ENCODE measurements at regions not wholly inside any gene's neighbourhood (a gene's known extent, or its start where the extent isn't known, plus 50 kb on each side); places are given as distances from the start of the nearest gene placed in this dataset.
"Not testable (repeated sequence)": the region's sequence is repeated elsewhere in the genome, so short reads cannot be mapped to it uniquely, and the experiment has no call there.

- peak overlapping the region; percentile 78 to 90 for H3K27ac Mint-ChIP-seq
- Histone ChIP-seq H3K4me3 (ENCODE audit: control insufficient read depth in 1 of 2, extremely low read depth in 1 of 2, low read length in 1 of 2) (peak overlapping the region; percentile 38 to 54), H3K4me1 (ENCODE audit: control insufficient read depth in 1 of 2, extremely low read depth in 1 of 2, insufficient read depth in 2 of 2, low read length in 2 of 2) (peaks cover 0 to 14% of the 10 kb centered on the region in 2 experiments), H3K36me3 (ENCODE audit: control insufficient read depth in 2 of 2, extremely low read depth in 1 of 2, insufficient read depth in 1 of 2, low read length in 1 of 2) (no peaks in the 10 kb centered on the region), H3K27ac (ENCODE audit: low read length) (peak overlapping the region; percentile 66), H3K27me3 (replicated peaks in 1 of 2; ENCODE audit: control insufficient read depth in 2 of 2, extremely low read depth in 1 of 2, insufficient read depth in 2 of 2, low read length in 1 of 2) (peaks cover 0 to 7% of the 10 kb centered on the region in 2 experiments), H3K9me3 (no peaks in the 10 kb centered on the region)
- ChIA-PET POLR2A (no interaction called here), CTCF (interaction anchor here in 1 of 2 donors (0.6 to 2.1 kb wide), 12 partner anchors 10 to 1293 kb away, joined by 3 to 11 read pairs (median 4); no protein-coding TSS in a partner anchor)
- H3K27me3 Mint-ChIP-seq: no peaks in the 10 kb centered on the region
- peaks cover 10 to 19% (median 11%) of the 10 kb centered on the region in 3 donors for H3K4me1 Mint-ChIP-seq
- H3K9me3 Mint-ChIP-seq: no peaks in the 10 kb centered on the region
- ATAC-seq (replicated peaks in 1 of 4) (no peak), DNase-seq (peak in 1 of 35 experiments; percentile 8)
- no peaks in the 10 kb centered on the region for H3K36me3 Mint-ChIP-seq
- WGBS (ENCODE audit: insufficient coverage): 50% methylated on average over 2 of the region's 4 CpGs
- peak overlapping the region; percentile 75 to 76 (median 75) for H3K4me3 Mint-ChIP-seq
Observed at GRCh38 chr2:44087714-44088092, 81.0 kb upstream of the PPM1B start.

- POLR2A ChIA-PET; H3K9me3 ChIP-seq; H3K36me3 ChIP-seq (ENCODE audit: control insufficient read depth in 2 of 2, extremely low read depth in 1 of 2, insufficient read depth in 1 of 2, low read length in 1 of 2); H3K9me3 Mint-ChIP-seq; H3K4me3 Mint-ChIP-seq; H3K4me1 ChIP-seq (ENCODE audit: control insufficient read depth in 1 of 2, extremely low read depth in 1 of 2, insufficient read depth in 2 of 2, low read length in 2 of 2); H3K27me3 Mint-ChIP-seq; H3K27ac ChIP-seq (ENCODE audit: low read length); H3K36me3 Mint-ChIP-seq; DNase-seq; ATAC-seq (replicated peaks in 1 of 4); H3K27ac Mint-ChIP-seq; H3K4me3 ChIP-seq (ENCODE audit: control insufficient read depth in 1 of 2, extremely low read depth in 1 of 2, low read length in 1 of 2); H3K27me3 ChIP-seq (replicated peaks in 1 of 2; ENCODE audit: control insufficient read depth in 2 of 2, extremely low read depth in 1 of 2, insufficient read depth in 2 of 2, low read length in 1 of 2): not testable (repeated sequence)
- 100% methylated on average over 2 of the region's 5 CpGs for WGBS (ENCODE audit: insufficient coverage)
- peaks cover 5 to 14% (median 7%) of the 10 kb centered on the region in 3 donors for H3K4me1 Mint-ChIP-seq
- CTCF ChIA-PET: interaction anchor here in 1 of 2 donors (1.0 kb wide), 1 partner anchor 20 kb away, joined by 3 read pairs; no protein-coding TSS in a partner anchor
Observed at GRCh38 chr2:44092519-44092918, 76.2 kb upstream of the PPM1B start.

- CTCF ChIA-PET: interaction anchor here in 1 of 2 donors (0.6 kb wide), 1 partner anchor 18 kb away, joined by 3 read pairs; no protein-coding TSS in a partner anchor
- Mint-ChIP-seq H3K9me3 (peaks cover 0 to 3% (median 0%) of the 10 kb centered on the region in 3 donors), H3K4me3 (no peak overlapping the region), H3K4me1 (peaks cover 4 to 15% (median 7%) of the 10 kb centered on the region in 3 donors), H3K27me3 (peaks cover 0 to under 1% of the 10 kb centered on the region in 2 donors), H3K36me3 (no peaks in the 10 kb centered on the region), H3K27ac (no peak overlapping the region)
- no peaks in the 10 kb centered on the region for H3K36me3 ChIP-seq (ENCODE audit: control insufficient read depth in 2 of 2, extremely low read depth in 1 of 2, insufficient read depth in 1 of 2, low read length in 1 of 2)
- no peaks in the 10 kb centered on the region for H3K9me3 ChIP-seq
- POLR2A ChIA-PET: no interaction called here
- no peak overlapping the region for H3K4me3 ChIP-seq (ENCODE audit: control insufficient read depth in 1 of 2, extremely low read depth in 1 of 2, low read length in 1 of 2)
- peaks cover 0 to 3% of the 10 kb centered on the region in 2 experiments for H3K4me1 ChIP-seq (ENCODE audit: control insufficient read depth in 1 of 2, extremely low read depth in 1 of 2, insufficient read depth in 2 of 2, low read length in 2 of 2)
- 100% methylated on average over 1 of the region's 3 CpGs for WGBS (ENCODE audit: insufficient coverage)
- no peaks in the 10 kb centered on the region for H3K27me3 ChIP-seq (replicated peaks in 1 of 2; ENCODE audit: control insufficient read depth in 2 of 2, extremely low read depth in 1 of 2, insufficient read depth in 2 of 2, low read length in 1 of 2)
- ATAC-seq (replicated peaks in 1 of 4) (no peak), DNase-seq (no peak)
- H3K27ac ChIP-seq (ENCODE audit: low read length): no peak overlapping the region
Observed at GRCh38 chr2:44093970-44094369, 74.7 kb upstream of the PPM1B start.

GRCh38 chr2:44097322-44097907, 71.3 kb upstream of the PPM1B start:
- peaks cover 0 to 3% (median 0%) of the 10 kb centered on the region in 3 donors for H3K9me3 Mint-ChIP-seq
- no peaks in the 10 kb centered on the region for H3K36me3 ChIP-seq (ENCODE audit: control insufficient read depth in 2 of 2, extremely low read depth in 1 of 2, insufficient read depth in 1 of 2, low read length in 1 of 2)
- no peaks in the 10 kb centered on the region for H3K27me3 ChIP-seq (replicated peaks in 1 of 2; ENCODE audit: control insufficient read depth in 2 of 2, extremely low read depth in 1 of 2, insufficient read depth in 2 of 2, low read length in 1 of 2)
- no peak for DNase-seq
- H3K4me1 Mint-ChIP-seq: peaks cover 0 to 17% (median 7%) of the 10 kb centered on the region in 3 donors
- no peak overlapping the region for H3K27ac ChIP-seq (ENCODE audit: low read length)
- 100% methylated on average over 1 of the region's 6 CpGs for WGBS (ENCODE audit: insufficient coverage)
- H3K4me3 ChIP-seq (ENCODE audit: control insufficient read depth in 1 of 2, extremely low read depth in 1 of 2, low read length in 1 of 2): no peak overlapping the region
- ChIA-PET CTCF (no interaction called here), POLR2A (no interaction called here)
- peaks cover 1 to 4% of the 10 kb centered on the region in 2 donors for H3K27me3 Mint-ChIP-seq
- H3K27ac Mint-ChIP-seq: no peak overlapping the region
- no peaks in the 10 kb centered on the region for H3K9me3 ChIP-seq
- ATAC-seq (replicated peaks in 1 of 4): no peak
- H3K4me1 ChIP-seq (ENCODE audit: control insufficient read depth in 1 of 2, extremely low read depth in 1 of 2, insufficient read depth in 2 of 2, low read length in 2 of 2): no peaks in the 10 kb centered on the region
- no peaks in the 10 kb centered on the region for H3K36me3 Mint-ChIP-seq
- H3K4me3 Mint-ChIP-seq: no peak overlapping the region

GRCh38 chr2:44098050-44098449, 70.6 kb upstream of the PPM1B start:
- CTCF ChIA-PET: no interaction called here
- Mint-ChIP-seq H3K9me3 (peaks cover 0 to 1% (median 0%) of the 10 kb centered on the region in 3 donors), H3K4me3 (no peak overlapping the region), H3K36me3 (no peaks in the 10 kb centered on the region), H3K4me1 (peaks cover 0 to 17% (median 7%) of the 10 kb centered on the region in 3 donors), H3K27me3 (peaks cover 1 to 4% of the 10 kb centered on the region in 2 donors), H3K27ac (no peak overlapping the region)
- no peak overlapping the region for H3K4me3 ChIP-seq (ENCODE audit: control insufficient read depth in 1 of 2, extremely low read depth in 1 of 2, low read length in 1 of 2)
- H3K9me3 ChIP-seq: no peaks in the 10 kb centered on the region
- H3K36me3 ChIP-seq (ENCODE audit: control insufficient read depth in 2 of 2, extremely low read depth in 1 of 2, insufficient read depth in 1 of 2, low read length in 1 of 2): no peaks in the 10 kb centered on the region
- no peak overlapping the region for H3K27ac ChIP-seq (ENCODE audit: low read length)
- DNase-seq: no peak
- H3K27me3 ChIP-seq (replicated peaks in 1 of 2; ENCODE audit: control insufficient read depth in 2 of 2, extremely low read depth in 1 of 2, insufficient read depth in 2 of 2, low read length in 1 of 2): no peaks in the 10 kb centered on the region
- 42% methylated on average over 2 of the region's 3 CpGs for WGBS (ENCODE audit: insufficient coverage)
- H3K4me1 ChIP-seq (ENCODE audit: control insufficient read depth in 1 of 2, extremely low read depth in 1 of 2, insufficient read depth in 2 of 2, low read length in 2 of 2): no peaks in the 10 kb centered on the region
- ATAC-seq (replicated peaks in 1 of 4): no peak
- POLR2A ChIA-PET: no interaction called here

GRCh38 chr2:44098891-44099290, 69.8 kb upstream of the PPM1B start:
- peaks cover 1 to 4% of the 10 kb centered on the region in 2 donors for H3K27me3 Mint-ChIP-seq
- no peaks in the 10 kb centered on the region for H3K27me3 ChIP-seq (replicated peaks in 1 of 2; ENCODE audit: control insufficient read depth in 2 of 2, extremely low read depth in 1 of 2, insufficient read depth in 2 of 2, low read length in 1 of 2)
- peaks cover 0 to 17% (median 7%) of the 10 kb centered on the region in 3 donors for H3K4me1 Mint-ChIP-seq
- no peak overlapping the region for H3K4me3 ChIP-seq (ENCODE audit: control insufficient read depth in 1 of 2, extremely low read depth in 1 of 2, low read length in 1 of 2)
- WGBS (ENCODE audit: insufficient coverage): 91% methylated on average over 5 of the region's 6 CpGs
- H3K36me3 ChIP-seq (ENCODE audit: control insufficient read depth in 2 of 2, extremely low read depth in 1 of 2, insufficient read depth in 1 of 2, low read length in 1 of 2): no peaks in the 10 kb centered on the region
- no peak overlapping the region for H3K27ac ChIP-seq (ENCODE audit: low read length)
- H3K9me3 ChIP-seq: no peaks in the 10 kb centered on the region
- no peak overlapping the region for H3K27ac Mint-ChIP-seq
- POLR2A ChIA-PET: no interaction called here
- no peaks in the 10 kb centered on the region for H3K4me1 ChIP-seq (ENCODE audit: control insufficient read depth in 1 of 2, extremely low read depth in 1 of 2, insufficient read depth in 2 of 2, low read length in 2 of 2)
- CTCF ChIA-PET: no interaction called here
- no peaks in the 10 kb centered on the region for H3K36me3 Mint-ChIP-seq
- no peaks in the 10 kb centered on the region for H3K9me3 Mint-ChIP-seq
- no peak for ATAC-seq (replicated peaks in 1 of 4)
- DNase-seq: no peak
- H3K4me3 Mint-ChIP-seq: no peak overlapping the region
